ENCODE measurements at regions not wholly inside any gene's neighbourhood (a gene's known extent, or its start where the extent isn't known, plus 50 kb on each side); places are given as distances from the start of the nearest gene placed in this dataset.

GRCh38 chr16:85310868-85311585 is 198.8 kb upstream of the CIBAR2 start:
- Histone ChIP-seq H3K9ac (ENCODE audit: low read length) (no peak overlapping the region), H3K4me1 (ENCODE audit: insufficient read depth, low read length) (peaks cover 15% of the 10 kb centered on the region), H3K27me3 (ENCODE audit: insufficient read depth, low read length) (peaks cover 2% of the 10 kb centered on the region), H2AFZ (ENCODE audit: low read depth, low read length) (no peak overlapping the region), H3K9me3 (ENCODE audit: insufficient read depth, low read depth, low read length) (no peaks in the 10 kb centered on the region), H3K4me2 (ENCODE audit: low read length) (no peak overlapping the region), H4K20me1 (ENCODE audit: insufficient read depth, low read length) (peaks cover 84% of the 10 kb centered on the region), H3K27ac (ENCODE audit: low read depth, low read length) (no peak overlapping the region), H3K36me3 (ENCODE audit: insufficient read depth, low read length) (no peaks in the 10 kb centered on the region), H3K4me3 (ENCODE audit: insufficient read depth, low read depth, low read length) (no peak overlapping the region), H3K79me2 (ENCODE audit: insufficient read depth, low read length) (no peaks in the 10 kb centered on the region)
- Mint-ChIP-seq H3K27me3 (ENCODE audit: low read depth, unreplicated experiment) (peaks cover 8% of the 10 kb centered on the region), H3K4me3 (ENCODE audit: unreplicated experiment) (no peak overlapping the region), H3K27ac (ENCODE audit: unreplicated experiment) (no peak overlapping the region), H3K4me1 (ENCODE audit: low read depth, unreplicated experiment) (peaks cover 25% of the 10 kb centered on the region), H3K9me3 (ENCODE audit: unreplicated experiment) (no peaks in the 10 kb centered on the region), H3K36me3 (ENCODE audit: low read depth, unreplicated experiment) (no peaks in the 10 kb centered on the region)
- TF ChIP-seq EZH2 (IDR thresholded peaks at IDR 0.05; ENCODE audit: insufficient read depth, low read length) (no peak), CTCF (IDR thresholded peaks at IDR 0.05; ENCODE audit: insufficient read depth, low read depth, low read length) (no peak)
- no peak for DNase-seq (ENCODE audit: low read depth)
- no peak for FAIRE-seq

- Histone ChIP-seq H3K9me3 (ENCODE audit: insufficient read depth, low read depth, low read length) (no peaks in the 10 kb centered on the region), H3K4me3 (ENCODE audit: insufficient read depth, low read depth, low read length) (no peak overlapping the region), H3K4me2 (ENCODE audit: low read length) (no peak overlapping the region), H4K20me1 (ENCODE audit: insufficient read depth, low read length) (peaks cover 83% of the 10 kb centered on the region), H3K4me1 (ENCODE audit: insufficient read depth, low read length) (peaks cover 8% of the 10 kb centered on the region), H3K36me3 (ENCODE audit: insufficient read depth, low read length) (no peaks in the 10 kb centered on the region), H2AFZ (ENCODE audit: low read depth, low read length) (no peak overlapping the region), H3K9ac (ENCODE audit: low read length) (no peak overlapping the region), H3K27me3 (ENCODE audit: insufficient read depth, low read length) (peaks cover 2% of the 10 kb centered on the region), H3K79me2 (ENCODE audit: insufficient read depth, low read length) (no peaks in the 10 kb centered on the region), H3K27ac (ENCODE audit: low read depth, low read length) (no peak overlapping the region)
- FAIRE-seq (no peak), DNase-seq (ENCODE audit: low read depth) (no peak)
- H3K27me3 Mint-ChIP-seq (ENCODE audit: low read depth, unreplicated experiment), result peaks cover 8% of the 10 kb centered on the region
- no peaks in the 10 kb centered on the region for H3K36me3 Mint-ChIP-seq (ENCODE audit: low read depth, unreplicated experiment)
- no peaks in the 10 kb centered on the region for H3K9me3 Mint-ChIP-seq (ENCODE audit: unreplicated experiment)
- H3K27ac Mint-ChIP-seq (ENCODE audit: unreplicated experiment), result no peak overlapping the region
- peaks cover 22% of the 10 kb centered on the region for H3K4me1 Mint-ChIP-seq (ENCODE audit: low read depth, unreplicated experiment)
- TF ChIP-seq EZH2 (IDR thresholded peaks at IDR 0.05; ENCODE audit: insufficient read depth, low read length) (no peak), CTCF (IDR thresholded peaks at IDR 0.05; ENCODE audit: insufficient read depth, low read depth, low read length) (no peak)
- H3K4me3 Mint-ChIP-seq (ENCODE audit: unreplicated experiment), result no peak overlapping the region
These were observed 199.5 kb upstream of the CIBAR2 start for GRCh38 chr16:85311741-85312140.

- no peak for DNase-seq (ENCODE audit: low read depth)
- Mint-ChIP-seq H3K4me3 (ENCODE audit: unreplicated experiment) (no peak overlapping the region), H3K27ac (ENCODE audit: unreplicated experiment) (no peak overlapping the region), H3K27me3 (ENCODE audit: low read depth, unreplicated experiment) (peaks cover 9% of the 10 kb centered on the region), H3K9me3 (ENCODE audit: unreplicated experiment) (no peaks in the 10 kb centered on the region), H3K4me1 (ENCODE audit: low read depth, unreplicated experiment) (peaks cover 22% of the 10 kb centered on the region), H3K36me3 (ENCODE audit: low read depth, unreplicated experiment) (no peaks in the 10 kb centered on the region)
- Histone ChIP-seq H3K4me2 (ENCODE audit: low read length) (no peak overlapping the region), H3K36me3 (ENCODE audit: insufficient read depth, low read length) (no peaks in the 10 kb centered on the region), H3K27ac (ENCODE audit: low read depth, low read length) (no peak overlapping the region), H3K4me3 (ENCODE audit: insufficient read depth, low read depth, low read length) (no peak overlapping the region), H4K20me1 (ENCODE audit: insufficient read depth, low read length) (peaks cover 84% of the 10 kb centered on the region), H3K4me1 (ENCODE audit: insufficient read depth, low read length) (peaks cover 7% of the 10 kb centered on the region), H2AFZ (ENCODE audit: low read depth, low read length) (no peak overlapping the region), H3K79me2 (ENCODE audit: insufficient read depth, low read length) (no peaks in the 10 kb centered on the region), H3K9ac (ENCODE audit: low read length) (no peak overlapping the region), H3K9me3 (ENCODE audit: insufficient read depth, low read depth, low read length) (no peaks in the 10 kb centered on the region), H3K27me3 (ENCODE audit: insufficient read depth, low read length) (peaks cover 2% of the 10 kb centered on the region)
- FAIRE-seq, result no peak
- no peak for TF ChIP-seq EZH2 (IDR thresholded peaks at IDR 0.05; ENCODE audit: insufficient read depth, low read length)
- no peak for TF ChIP-seq CTCF (IDR thresholded peaks at IDR 0.05; ENCODE audit: insufficient read depth, low read depth, low read length)
These were observed 199.9 kb upstream of the CIBAR2 start for GRCh38 chr16:85312174-85312573.
